Mesenchymal stem cell (in vitro differentiated cells and primary cell): ENCODE measurements at regions not wholly inside any gene's neighbourhood (a gene's known extent, or its start where the extent isn't known, plus 50 kb on each side); places are given as distances from the start of the nearest gene placed in this dataset.

ENCODE experiments used
- DNase-seq: peaks from one replicate; pipeline ENCODE4 v3.0.0-alpha.2; 2013
- H2AFZ ChIP-seq: one replicate; pipeline ENCODE4 v1.6.1; 2013; ENCODE audit warnings: low read depth, mild to moderate bottlenecking, control low read depth, inconsistent platforms, low read length, moderate library complexity
- H2AK5ac ChIP-seq: 2 replicates; pipeline ENCODE4 v1.6.1; 2013; ENCODE audit warnings: low read length, moderate library complexity, mild to moderate bottlenecking, inconsistent platforms; ENCODE audit not compliant: severe bottlenecking
- H2BK120ac ChIP-seq: one replicate; pipeline ENCODE4 v1.6.1; 2013; ENCODE audit warnings: low read depth, mild to moderate bottlenecking, inconsistent platforms, low read length, moderate library complexity
- H2BK12ac ChIP-seq, 2 experiments: one replicate each; pipeline ENCODE4 v1.6.1; 2013; ENCODE audit warnings: inconsistent platforms in 2 of 2, low read length in 2 of 2, mild to moderate bottlenecking in 2 of 2, moderate library complexity in 2 of 2, control low read depth in 1 of 2
- H2BK15ac ChIP-seq: one replicate; pipeline ENCODE4 v1.6.1; 2013; ENCODE audit warnings: mild to moderate bottlenecking, low read depth, inconsistent platforms; ENCODE audit not compliant: poor library complexity, severe bottlenecking
- H2BK5ac ChIP-seq: 2 replicates; pipeline ENCODE4 v1.6.1; 2013; ENCODE audit warnings: low read depth, mild to moderate bottlenecking, low read length, control low read depth, inconsistent platforms; ENCODE audit not compliant: poor library complexity, severe bottlenecking
- H3K14ac ChIP-seq, 2 experiments: one replicate each; pipeline ENCODE4 v1.6.1; 2013; ENCODE audit warnings: inconsistent platforms in 2 of 2, low read length in 2 of 2, control low read depth in 1 of 2, mild to moderate bottlenecking in 1 of 2, moderate library complexity in 1 of 2
- H3K18ac ChIP-seq, 2 experiments: one replicate each; pipeline ENCODE4 v1.6.1; 2013; ENCODE audit warnings: inconsistent platforms in 2 of 2, low read length in 2 of 2, control low read depth in 1 of 2, low read depth in 1 of 2, mild to moderate bottlenecking in 1 of 2
- H3K23ac ChIP-seq, 2 experiments: one replicate each; pipeline ENCODE4 v1.6.1; 2013; ENCODE audit warnings: inconsistent platforms in 2 of 2, low read length in 2 of 2, mild to moderate bottlenecking in 2 of 2, moderate library complexity in 2 of 2, control low read depth in 1 of 2
- H3K27ac ChIP-seq: 2 replicates; pipeline ENCODE4 v1.5.1; 2013; ENCODE audit warnings: mild to moderate bottlenecking, moderate library complexity, low read length, control low read depth, inconsistent platforms; ENCODE audit not compliant: poor library complexity, severe bottlenecking
- H3K27me3 ChIP-seq, 2 experiments: 2 replicates each; pipeline versions ENCODE4 v1.6.1 to v1.7.0; 2013; ENCODE audit warnings: low read length in 2 of 2, mild to moderate bottlenecking in 2 of 2, moderate library complexity in 2 of 2, control low read depth in 1 of 2, inconsistent platforms in 1 of 2; ENCODE audit not compliant: control insufficient read depth in 1 of 2, insufficient read depth in 1 of 2
- H3K36me3 ChIP-seq, 2 experiments: 2 replicates each; pipeline versions ENCODE4 v1.6.1 to v1.7.0; 2013; ENCODE audit warnings: low read length in 2 of 2, control low read depth in 1 of 2, inconsistent platforms in 1 of 2, low read depth in 1 of 2, mild to moderate bottlenecking in 1 of 2; ENCODE audit not compliant: insufficient read depth in 2 of 2, control insufficient read depth in 1 of 2
- H3K4ac ChIP-seq, 2 experiments: one replicate each; pipeline ENCODE4 v1.6.1; 2013; ENCODE audit warnings: inconsistent platforms in 2 of 2, low read length in 2 of 2, mild to moderate bottlenecking in 2 of 2, moderate library complexity in 2 of 2, control low read depth in 1 of 2, low read depth in 1 of 2
- H3K4me1 ChIP-seq: 2 replicates; pipeline ENCODE4 v1.6.1; 2013; ENCODE audit warnings: low read depth, low read length, control low read depth; ENCODE audit not compliant: control insufficient read depth, insufficient read depth
- H3K4me2 ChIP-seq: 2 replicates; pipeline ENCODE4 v1.6.1; 2013; ENCODE audit warnings: low read length, mild to moderate bottlenecking, inconsistent platforms; ENCODE audit not compliant: poor library complexity, severe bottlenecking
- H3K4me3 ChIP-seq, 2 experiments: 2 replicates each; pipeline versions ENCODE4 v1.5.1 to v1.7.0; 2013; ENCODE audit warnings: low read length in 2 of 2, mild to moderate bottlenecking in 2 of 2, control low read depth in 1 of 2, low read depth in 1 of 2; ENCODE audit not compliant: insufficient read depth in 1 of 2
- H3K79me1 ChIP-seq: replicated peaks from 2 replicates; pipeline ENCODE4 v1.6.1; 2013; ENCODE audit warnings: mild to moderate bottlenecking, control low read depth, low read length, inconsistent platforms; ENCODE audit not compliant: poor library complexity, severe bottlenecking
- H3K9ac ChIP-seq: 2 replicates; pipeline ENCODE4 v1.7.0; 2013; ENCODE audit warnings: mild to moderate bottlenecking, low read length, moderate library complexity
- H3K9me3 ChIP-seq: 2 replicates; pipeline ENCODE4 v1.7.0; 2013; ENCODE audit warnings: mild to moderate bottlenecking, low read length; ENCODE audit not compliant: control insufficient read depth
- H4K8ac ChIP-seq: one replicate; pipeline ENCODE4 v1.6.1; 2013; ENCODE audit warnings: inconsistent platforms, mild to moderate bottlenecking, low read length, moderate library complexity
- H4K91ac ChIP-seq: one replicate; pipeline ENCODE4 v1.6.1; 2013; ENCODE audit warnings: mild to moderate bottlenecking, low read length, inconsistent platforms
- WGBS: methylation state at CpG from one replicate; pipeline ENCODE4 v1.1.7; 2013; ENCODE audit warnings: mixed read lengths; 5-methylcytosine and 5-hydroxymethylcytosine counted together

- no peak overlapping the region for H4K8ac ChIP-seq
- WGBS: 97% methylated on average over 2 of the region's 3 CpGs
- H3K23ac ChIP-seq: no peak overlapping the region
Observed at GRCh38 chr9:10706788-10707187, 94.0 kb upstream of the PTPRD start.

GRCh38 chr9:10721301-10721700, 108.5 kb upstream of the PTPRD start:
- no peak for DNase-seq
- Histone ChIP-seq H2AFZ (no peak overlapping the region), H4K8ac (no peak overlapping the region), H3K9ac (no peak overlapping the region), H3K4me1 (no peaks in the 10 kb centered on the region), H2BK12ac (no peak overlapping the region), H3K79me1 (no peaks in the 10 kb centered on the region), H3K14ac (no peak overlapping the region), H3K9me3 (peaks cover 14% of the 10 kb centered on the region), H4K91ac (no peak overlapping the region), H3K27me3 (no peaks in the 10 kb centered on the region), H3K4me3 (no peak overlapping the region), H3K18ac (no peak overlapping the region), H2BK5ac (no peak overlapping the region), H2BK120ac (no peak overlapping the region), H3K36me3 (no peaks in the 10 kb centered on the region), H3K23ac (no peak overlapping the region), H3K4ac (no peak overlapping the region), H3K4me2 (no peak overlapping the region), H2AK5ac (no peak overlapping the region), H3K27ac (no peak overlapping the region), H2BK15ac (no peak overlapping the region)

More at GRCh38 chr9:10706788-10707187, 94.0 kb upstream of the PTPRD start:
- H3K79me1 ChIP-seq: no peaks in the 10 kb centered on the region
- H3K14ac ChIP-seq: no peak overlapping the region
- no peak overlapping the region for H3K18ac ChIP-seq
- no peak overlapping the region for H3K4me3 ChIP-seq
- H3K36me3 ChIP-seq: no peaks in the 10 kb centered on the region
- H3K4ac ChIP-seq: no peak overlapping the region
- H3K4me2 ChIP-seq: no peak overlapping the region
- no peaks in the 10 kb centered on the region for H3K27me3 ChIP-seq
- no peak overlapping the region for H2AFZ ChIP-seq
- no peak overlapping the region for H2BK5ac ChIP-seq
- H2BK12ac ChIP-seq: no peak overlapping the region
- no peak overlapping the region for H2AK5ac ChIP-seq
- peaks cover 5% of the 10 kb centered on the region for H3K9me3 ChIP-seq
- no peaks in the 10 kb centered on the region for H3K4me1 ChIP-seq
- no peak overlapping the region for H4K91ac ChIP-seq
- no peak for DNase-seq
- H2BK15ac ChIP-seq: no peak overlapping the region
- no peak overlapping the region for H3K27ac ChIP-seq
- H3K9ac ChIP-seq: no peak overlapping the region
- no peak overlapping the region for H2BK120ac ChIP-seq

- no peak overlapping the region for H3K23ac ChIP-seq
- no peak overlapping the region for H2BK120ac ChIP-seq
- H3K4me3 ChIP-seq: no peak overlapping the region
- H3K36me3 ChIP-seq: no peaks in the 10 kb centered on the region
- no peak overlapping the region for H2AFZ ChIP-seq
- no peak overlapping the region for H2AK5ac ChIP-seq
- H3K18ac ChIP-seq: no peak overlapping the region
- no peak overlapping the region for H3K27ac ChIP-seq
- H3K4me2 ChIP-seq: no peak overlapping the region
- no peaks in the 10 kb centered on the region for H3K79me1 ChIP-seq
- no peak overlapping the region for H4K8ac ChIP-seq
- no peak overlapping the region for H2BK15ac ChIP-seq
- no peaks in the 10 kb centered on the region for H3K4me1 ChIP-seq
- H3K14ac ChIP-seq: no peak overlapping the region
- H2BK5ac ChIP-seq: no peak overlapping the region
- no peaks in the 10 kb centered on the region for H3K27me3 ChIP-seq
- H3K9ac ChIP-seq: no peak overlapping the region
- no peak overlapping the region for H2BK12ac ChIP-seq
- no peak overlapping the region for H4K91ac ChIP-seq
- H3K4ac ChIP-seq: no peak overlapping the region
- no peak for DNase-seq
- peaks cover 3% of the 10 kb centered on the region for H3K9me3 ChIP-seq
Observed at GRCh38 chr9:10729213-10729612, 116.4 kb upstream of the PTPRD start.

GRCh38 chr9:10744669-10745068, 131.9 kb upstream of the PTPRD start:
- DNase-seq: no peak
- no peak overlapping the region for H3K23ac ChIP-seq
- no peak overlapping the region for H2BK120ac ChIP-seq
- peaks cover 10% of the 10 kb centered on the region for H3K9me3 ChIP-seq
- H3K79me1 ChIP-seq: no peaks in the 10 kb centered on the region
- no peak overlapping the region for H2AFZ ChIP-seq
- no peak overlapping the region for H4K91ac ChIP-seq
- WGBS: 89% methylated on average over 2 of the region's 2 CpGs
- no peak overlapping the region for H3K14ac ChIP-seq
- no peak overlapping the region for H4K8ac ChIP-seq
- H3K9ac ChIP-seq: no peak overlapping the region
- H3K27ac ChIP-seq: no peak overlapping the region
- H3K4me2 ChIP-seq: no peak overlapping the region
- no peaks in the 10 kb centered on the region for H3K36me3 ChIP-seq
- no peaks in the 10 kb centered on the region for H3K27me3 ChIP-seq
- no peak overlapping the region for H3K4ac ChIP-seq
- no peak overlapping the region for H2AK5ac ChIP-seq
- H2BK5ac ChIP-seq: no peak overlapping the region
- no peak overlapping the region for H2BK12ac ChIP-seq
- H3K4me3 ChIP-seq: no peak overlapping the region
- H2BK15ac ChIP-seq: no peak overlapping the region
- no peaks in the 10 kb centered on the region for H3K4me1 ChIP-seq
- H3K18ac ChIP-seq: no peak overlapping the region
